Fibroblast of villous mesenchyme (primary cell): ENCODE measurements at regions not wholly inside any gene's neighbourhood (a gene's known extent, or its start where the extent isn't known, plus 50 kb on each side); places are given as distances from the start of the nearest gene placed in this dataset.
A peak's percentile ranks its signal among the peaks of the same experiment; 100 is the strongest.

ENCODE experiments used
- DNase-seq: peaks from one replicate; pipeline ENCODE4 v3.0.0-alpha.2; 2010; ENCODE audit warnings: low read depth
- H3K4me3 ChIP-seq: 2 replicates; pipeline ENCODE4 v1.5.1; 2011; ENCODE audit warnings: low read depth, mild to moderate bottlenecking, low read length
- TF ChIP-seq, protein P1 (sequence below): IDR thresholded peaks from 2 replicates; pipeline ENCODE4 v1.5.1; 2012; ENCODE audit warnings: low read depth, mild to moderate bottlenecking, low read length; ENCODE audit not compliant: insufficient read depth

DNA sequence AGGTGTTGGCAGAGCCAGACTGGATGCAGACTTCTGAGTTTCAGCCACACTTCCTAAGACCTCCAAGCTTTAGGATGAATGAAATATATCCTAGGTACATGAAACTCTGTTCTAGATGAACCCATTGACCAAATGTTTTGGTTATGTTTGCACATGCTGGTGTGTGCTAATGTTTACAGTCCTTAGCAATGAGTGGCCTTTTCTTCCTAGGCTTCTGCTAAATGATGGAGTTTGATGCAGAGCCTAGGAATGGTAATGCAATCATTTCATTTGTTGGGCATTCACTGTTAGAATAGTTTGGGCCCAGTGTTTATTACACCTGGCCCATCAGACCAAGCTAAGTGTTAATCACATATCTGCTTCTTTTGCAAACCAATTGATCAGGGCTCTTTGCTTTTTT lies 464.7 kb downstream of the MEIS1 start:
- TF ChIP-seq, protein P1, sequence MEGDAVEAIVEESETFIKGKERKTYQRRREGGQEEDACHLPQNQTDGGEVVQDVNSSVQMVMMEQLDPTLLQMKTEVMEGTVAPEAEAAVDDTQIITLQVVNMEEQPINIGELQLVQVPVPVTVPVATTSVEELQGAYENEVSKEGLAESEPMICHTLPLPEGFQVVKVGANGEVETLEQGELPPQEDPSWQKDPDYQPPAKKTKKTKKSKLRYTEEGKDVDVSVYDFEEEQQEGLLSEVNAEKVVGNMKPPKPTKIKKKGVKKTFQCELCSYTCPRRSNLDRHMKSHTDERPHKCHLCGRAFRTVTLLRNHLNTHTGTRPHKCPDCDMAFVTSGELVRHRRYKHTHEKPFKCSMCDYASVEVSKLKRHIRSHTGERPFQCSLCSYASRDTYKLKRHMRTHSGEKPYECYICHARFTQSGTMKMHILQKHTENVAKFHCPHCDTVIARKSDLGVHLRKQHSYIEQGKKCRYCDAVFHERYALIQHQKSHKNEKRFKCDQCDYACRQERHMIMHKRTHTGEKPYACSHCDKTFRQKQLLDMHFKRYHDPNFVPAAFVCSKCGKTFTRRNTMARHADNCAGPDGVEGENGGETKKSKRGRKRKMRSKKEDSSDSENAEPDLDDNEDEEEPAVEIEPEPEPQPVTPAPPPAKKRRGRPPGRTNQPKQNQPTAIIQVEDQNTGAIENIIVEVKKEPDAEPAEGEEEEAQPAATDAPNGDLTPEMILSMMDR: no peak
- H3K4me3 ChIP-seq: no peak overlapping the region
- peak; percentile 45 for DNase-seq

DNA sequence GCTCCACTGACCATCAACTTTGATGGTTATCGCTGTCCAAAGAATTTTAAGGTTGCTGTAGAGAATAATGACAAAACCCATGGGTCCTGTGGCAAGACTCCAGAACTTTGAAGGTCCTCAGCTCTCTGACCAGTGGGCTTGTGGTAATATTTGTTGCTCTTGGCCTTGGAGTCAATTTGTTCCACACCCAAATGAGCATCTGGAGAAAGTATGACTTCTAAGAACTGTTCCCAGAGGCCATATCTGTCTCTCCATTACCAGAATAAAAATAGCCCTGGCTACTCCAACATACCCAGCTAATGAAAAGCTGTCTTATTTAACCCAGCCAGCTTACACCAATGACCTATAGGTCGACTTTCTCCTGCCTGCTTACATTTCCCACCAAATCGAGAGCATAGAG lies 466.4 kb downstream of the MEIS1 start:
- TF ChIP-seq, protein P1: no peak
- peak; percentile 75 for DNase-seq
- no peak overlapping the region for H3K4me3 ChIP-seq

DNA sequence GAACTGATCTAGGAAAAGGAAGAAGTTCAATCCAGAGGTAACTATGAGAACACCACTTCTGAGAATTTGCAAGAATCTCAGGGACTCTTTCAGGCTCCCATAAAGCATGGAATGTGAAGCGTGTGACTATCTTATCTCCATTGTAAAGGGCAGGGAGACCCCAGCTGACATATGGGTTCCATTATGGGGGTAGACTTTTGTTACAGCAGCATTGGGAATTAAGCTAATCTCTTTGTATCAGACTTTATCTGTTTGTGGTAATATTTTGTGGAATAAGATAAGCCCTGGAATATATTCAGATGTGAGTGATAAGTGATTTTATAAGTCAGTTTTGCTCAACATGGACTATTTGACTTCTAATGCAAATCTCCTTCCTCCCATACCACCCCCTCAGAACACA lies 468.3 kb downstream of the MEIS1 start:
- H3K4me3 ChIP-seq: no peak overlapping the region
- TF ChIP-seq, protein P1: no peak
- peak; percentile 72 for DNase-seq

DNA sequence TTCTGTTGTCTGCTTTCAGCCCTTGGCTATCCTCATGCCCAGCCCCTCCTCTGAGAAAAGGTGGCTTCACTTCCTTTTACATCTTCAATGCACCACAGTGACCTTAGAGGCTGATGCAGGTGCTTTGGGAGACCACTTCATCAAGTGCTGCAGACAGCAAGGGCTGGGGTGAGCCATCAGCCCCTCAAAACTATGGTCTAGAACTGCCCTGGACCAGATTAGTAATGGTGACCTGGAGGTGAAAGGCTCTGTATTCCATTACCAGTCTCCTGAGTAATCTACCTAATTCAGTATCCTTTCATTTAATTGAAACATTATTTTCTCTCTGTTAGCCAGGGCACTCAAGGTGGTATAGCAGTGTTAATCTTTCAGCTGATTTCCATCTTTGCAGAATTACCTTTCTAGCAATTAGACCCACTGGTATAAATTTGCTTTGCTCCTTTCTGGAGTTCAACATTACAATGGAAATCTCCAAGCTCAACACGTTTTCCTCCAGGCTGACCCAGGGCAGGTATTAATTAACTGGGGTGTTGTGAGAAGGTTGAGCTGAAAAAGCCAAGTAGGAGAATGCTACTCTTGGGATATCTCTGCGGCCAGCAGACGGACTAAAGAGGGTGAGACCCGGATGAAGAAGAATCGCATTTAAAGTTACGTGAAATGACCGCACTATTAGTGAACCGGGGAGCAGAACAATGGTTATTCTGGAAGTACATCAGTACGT lies 469.0 kb downstream of the MEIS1 start:
- no peak for DNase-seq
- H3K4me3 ChIP-seq: no peak overlapping the region
- TF ChIP-seq, protein P1: no peak

DNA sequence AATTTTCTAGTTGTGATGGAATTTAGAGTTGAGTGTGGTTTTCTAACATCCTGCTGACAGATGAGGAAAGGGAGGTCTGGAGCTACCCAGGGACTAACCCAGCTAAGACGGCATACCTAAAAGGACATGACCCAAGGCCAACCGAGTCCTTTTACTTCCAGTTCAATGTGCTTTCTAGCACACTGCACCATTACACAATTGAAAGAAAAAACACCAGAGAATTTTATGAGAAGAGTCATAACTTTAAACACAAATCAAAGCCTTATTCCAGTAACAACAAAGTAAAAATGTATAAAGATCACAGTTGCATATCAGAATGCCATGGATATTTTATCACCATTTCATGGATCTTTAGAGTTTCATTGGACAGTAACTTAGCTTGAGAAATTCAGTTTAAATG lies 480.3 kb downstream of the MEIS1 start:
- TF ChIP-seq, protein P1: no peak
- DNase-seq: peak; percentile 57
- no peak overlapping the region for H3K4me3 ChIP-seq

DNA sequence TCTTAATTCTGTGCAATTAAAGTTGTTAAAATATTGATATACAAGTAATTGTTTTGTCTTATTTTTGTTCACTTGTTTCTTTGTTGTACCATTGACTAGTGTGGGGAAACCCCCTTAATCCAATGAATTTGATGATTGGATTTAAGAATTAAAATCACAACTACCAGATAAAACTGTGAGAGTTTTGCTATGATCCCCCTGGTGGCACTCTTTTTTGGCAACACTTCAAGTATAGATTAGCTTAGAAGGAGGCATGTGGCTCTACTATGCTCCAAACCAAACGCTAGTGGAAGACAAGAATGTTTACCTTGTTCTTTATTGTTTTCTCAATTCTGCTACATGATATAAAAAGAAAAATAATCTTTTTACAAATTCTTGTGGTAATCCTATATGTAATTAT lies 477.8 kb upstream of the ETAA1 start:
- no peak for DNase-seq
- no peak overlapping the region for H3K4me3 ChIP-seq
- TF ChIP-seq, protein P1: no peak

DNA sequence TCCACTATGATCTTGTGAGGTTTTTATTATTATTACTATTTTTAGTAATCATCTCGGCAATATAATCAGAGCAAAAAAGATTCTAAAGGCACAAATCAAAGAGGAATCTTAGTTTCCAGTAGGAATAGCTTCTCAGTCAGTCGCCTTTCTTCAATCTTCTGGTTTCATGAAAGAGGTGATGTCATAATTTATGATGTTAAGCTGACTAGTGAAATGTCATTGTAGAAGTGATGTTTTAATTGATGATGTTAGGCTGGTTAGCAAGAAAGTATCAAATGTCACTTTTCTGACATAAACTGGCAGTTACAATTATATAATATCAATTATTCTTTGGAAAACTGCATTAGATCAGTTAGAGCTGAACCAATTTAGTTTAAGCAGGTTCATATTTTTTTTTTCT lies 476.7 kb upstream of the ETAA1 start:
- no peak for DNase-seq
- no peak overlapping the region for H3K4me3 ChIP-seq
- TF ChIP-seq, protein P1: no peak
